B cell (primary cell): ENCODE measurements at regions not wholly inside any gene's neighbourhood (a gene's known extent, or its start where the extent isn't known, plus 50 kb on each side); places are given as distances from the start of the nearest gene placed in this dataset.

Source experiments
- ATAC-seq: fragments of 200-7000 bp; cut with Tn5 transposase; one replicate; pipeline ENCODE4 v1.10.0; 2021; ENCODE audit warnings: low read depth, mild to moderate bottlenecking, moderate number of reproducible peaks, moderate library complexity
- CTCF ChIA-PET: fragments of 350-600 bp; sonication (Branson Sonifier 250); formaldehyde crosslinking; loops from one replicate; lab custom pipeline; 2021; ENCODE audit warnings: antibody characterized with exemption, inconsistent platforms; lab: Charles Lee
- POLR2A ChIA-PET: fragments of 350-600 bp; sonication (Branson Sonifier 250); formaldehyde crosslinking; loops from one replicate; lab custom pipeline; 2021; ENCODE audit warnings: antibody characterized with exemption; lab: Charles Lee
- DNase-seq: peaks from one replicate; pipeline ENCODE4 v3.0.0; 2013
- H2AFZ ChIP-seq: 2 replicates; pipeline ENCODE4 v1.6.1; 2012; ENCODE audit warnings: mild to moderate bottlenecking, low read depth, low read length; ENCODE audit not compliant: insufficient read depth, poor library complexity, severe bottlenecking
- H3K27ac ChIP-seq, 2 donors: 1 replicate in 1 of 2; 2 replicates in 1 of 2; pipeline ENCODE4 v1.5.1; 2012 to 2013; ENCODE audit warnings: low read length in 2 of 2, mild to moderate bottlenecking in 2 of 2, moderate library complexity in 1 of 2
- H3K27me3 ChIP-seq, 4 experiments: fragments of 200-600 bp in 1 of 4; sonication (generic) in 1 of 4; replicated peaks in 1 of 4; 1 replicate in 2 of 4; 2 replicates in 2 of 4; pipeline versions ENCODE4 v1.6.1 to v1.7.0; 2013 to 2016; ENCODE audit warnings: low read length in 3 of 4, mild to moderate bottlenecking in 2 of 4, mixed read lengths in 1 of 4, moderate library complexity in 1 of 4; ENCODE audit not compliant: insufficient read depth in 4 of 4, control insufficient read depth in 3 of 4; ENCODE audit errors: control extremely low read depth in 1 of 4
- H3K36me3 ChIP-seq, 2 experiments: replicated peaks in 1 of 2; 1 replicate in 1 of 2; 2 replicates in 1 of 2; pipeline versions ENCODE4 v1.6.1 to v1.7.1; 2013; ENCODE audit warnings: low read length in 1 of 2; ENCODE audit not compliant: insufficient read depth in 2 of 2, control insufficient read depth in 1 of 2; ENCODE audit errors: control extremely low read depth in 1 of 2, extremely low read depth in 1 of 2
- H3K4me1 ChIP-seq, 2 donors: fragments of 200-600 bp in 1 of 2; sonication (generic) in 1 of 2; 1 replicate in 1 of 2; 2 replicates in 1 of 2; pipeline versions ENCODE4 v1.5.1 to v1.6.1; 2013 to 2017; ENCODE audit warnings: low read length in 2 of 2; ENCODE audit not compliant: control insufficient read depth in 2 of 2, insufficient read depth in 2 of 2
- H3K4me2 ChIP-seq: replicated peaks from 2 replicates; pipeline ENCODE3; 2012; ENCODE audit warnings: mild to moderate bottlenecking, low read depth, low read length; ENCODE audit not compliant: poor library complexity, severe bottlenecking
- H3K4me3 ChIP-seq, 5 experiments: fragments of 200-600 bp in 1 of 5; sonication (generic) in 1 of 5; 1 replicate in 3 of 5; 2 replicates in 2 of 5; pipeline versions ENCODE4 v1.5.1 to v1.7.0; 2011 to 2016; ENCODE audit warnings: low read length in 4 of 5, mild to moderate bottlenecking in 4 of 5, low read depth in 2 of 5, control low read depth in 1 of 5, moderate library complexity in 1 of 5; ENCODE audit not compliant: insufficient read depth in 1 of 5; ENCODE audit errors: control extremely low read depth in 1 of 5, extremely low read depth in 1 of 5
- H3K79me2 ChIP-seq: fragments of 200-600 bp; sonication (generic); one replicate; pipeline ENCODE4 v1.6.0; 2016; ENCODE audit warnings: low read length; ENCODE audit not compliant: control insufficient read depth, insufficient read depth
- H3K9ac ChIP-seq: fragments of 200-600 bp; sonication (generic); 2 replicates; pipeline ENCODE4 v1.6.1; 2017; ENCODE audit warnings: mild to moderate bottlenecking, low read length, moderate library complexity
- H3K9me3 ChIP-seq, 3 donors: one replicate each; pipeline versions ENCODE4 v1.6.1 to v1.7.1; 2013; ENCODE audit warnings: low read length in 2 of 3; ENCODE audit not compliant: control insufficient read depth in 2 of 3, insufficient read depth in 1 of 3; ENCODE audit errors: control extremely low read depth in 1 of 3
- H4K20me1 ChIP-seq: 2 replicates; pipeline ENCODE4 v1.6.0; 2012; ENCODE audit warnings: mild to moderate bottlenecking, low read length; ENCODE audit not compliant: insufficient read depth, control insufficient read depth, poor library complexity, severe bottlenecking
- H3K27ac Mint-ChIP-seq: one replicate; pipeline ENCODE4 v1.8.0; 2021; ENCODE audit warnings: mixed read lengths
- H3K27me3 Mint-ChIP-seq: one replicate; pipeline ENCODE4 v1.8.0; 2021; ENCODE audit warnings: mixed read lengths
- H3K4me1 Mint-ChIP-seq: one replicate; pipeline ENCODE4 v1.8.0; 2021; ENCODE audit warnings: mixed read lengths
- H3K4me3 Mint-ChIP-seq: one replicate; pipeline ENCODE4 v1.8.0; 2021; ENCODE audit warnings: mixed read lengths
- H3K9me3 Mint-ChIP-seq: one replicate; pipeline ENCODE4 v1.8.0; 2022; ENCODE audit warnings: mixed read lengths; ENCODE audit not compliant: insufficient read depth
- EZH2 ChIP-seq: IDR thresholded peaks from 2 replicates; pipeline ENCODE4 v1.6.1; 2012; ENCODE audit warnings: borderline replicate concordance, low read depth, mild to moderate bottlenecking, moderate library complexity, low read length; ENCODE audit not compliant: insufficient read depth, poor library complexity, severe bottlenecking
- WGBS: methylation state at CpG from one replicate; pipeline ENCODE4 v1.1.5; 2013; ENCODE audit warnings: missing lambda C conversion rate; ENCODE audit not compliant: insufficient coverage; 5-methylcytosine and 5-hydroxymethylcytosine counted together
- intact Hi-C: fragments of 100-400 bp; cut with micrococcal nuclease; formaldehyde crosslinking; loops from one replicate; pipeline ENCODE4 v1.10.0; 2022
- TF ChIP-seq, protein P1 (sequence below): fragments of 200-600 bp; IDR thresholded peaks from one replicate; pipeline ENCODE4 v1.8.0; 2022; ENCODE audit warnings: antibody characterized with exemption, mild to moderate bottlenecking

GRCh38 chr9:80928697-80929096, 760.6 kb downstream of the TLE1 start:
- H3K36me3 ChIP-seq, result no peaks in the 10 kb centered on the region
- ATAC-seq (no peak), DNase-seq (no peak)
- no peak overlapping the region for H2AFZ ChIP-seq
- no peak overlapping the region for H3K4me3 ChIP-seq
- Mint-ChIP-seq H3K27ac (no peak overlapping the region), H3K4me1 (no peaks in the 10 kb centered on the region), H3K9me3 (peaks cover 5% of the 10 kb centered on the region), H3K4me3 (no peak overlapping the region), H3K27me3 (no peaks in the 10 kb centered on the region)
- CTCF ChIA-PET, result no interaction called here
- intact Hi-C loops, result no loop called here
- no peaks in the 10 kb centered on the region for H3K27me3 ChIP-seq
- POLR2A ChIA-PET, result no interaction called here
- no peaks in the 10 kb centered on the region for H4K20me1 ChIP-seq
- H3K27ac ChIP-seq, result no peak overlapping the region
- H3K79me2 ChIP-seq, result no peaks in the 10 kb centered on the region
- H3K9ac ChIP-seq, result no peak overlapping the region
- H3K9me3 ChIP-seq, result no peaks in the 10 kb centered on the region
- TF ChIP-seq EZH2, result no peak
- TF ChIP-seq, protein P1, sequence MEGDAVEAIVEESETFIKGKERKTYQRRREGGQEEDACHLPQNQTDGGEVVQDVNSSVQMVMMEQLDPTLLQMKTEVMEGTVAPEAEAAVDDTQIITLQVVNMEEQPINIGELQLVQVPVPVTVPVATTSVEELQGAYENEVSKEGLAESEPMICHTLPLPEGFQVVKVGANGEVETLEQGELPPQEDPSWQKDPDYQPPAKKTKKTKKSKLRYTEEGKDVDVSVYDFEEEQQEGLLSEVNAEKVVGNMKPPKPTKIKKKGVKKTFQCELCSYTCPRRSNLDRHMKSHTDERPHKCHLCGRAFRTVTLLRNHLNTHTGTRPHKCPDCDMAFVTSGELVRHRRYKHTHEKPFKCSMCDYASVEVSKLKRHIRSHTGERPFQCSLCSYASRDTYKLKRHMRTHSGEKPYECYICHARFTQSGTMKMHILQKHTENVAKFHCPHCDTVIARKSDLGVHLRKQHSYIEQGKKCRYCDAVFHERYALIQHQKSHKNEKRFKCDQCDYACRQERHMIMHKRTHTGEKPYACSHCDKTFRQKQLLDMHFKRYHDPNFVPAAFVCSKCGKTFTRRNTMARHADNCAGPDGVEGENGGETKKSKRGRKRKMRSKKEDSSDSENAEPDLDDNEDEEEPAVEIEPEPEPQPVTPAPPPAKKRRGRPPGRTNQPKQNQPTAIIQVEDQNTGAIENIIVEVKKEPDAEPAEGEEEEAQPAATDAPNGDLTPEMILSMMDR, result no peak
- H3K4me2 ChIP-seq, result no peak overlapping the region
- H3K4me1 ChIP-seq, result no peaks in the 10 kb centered on the region

DNA sequence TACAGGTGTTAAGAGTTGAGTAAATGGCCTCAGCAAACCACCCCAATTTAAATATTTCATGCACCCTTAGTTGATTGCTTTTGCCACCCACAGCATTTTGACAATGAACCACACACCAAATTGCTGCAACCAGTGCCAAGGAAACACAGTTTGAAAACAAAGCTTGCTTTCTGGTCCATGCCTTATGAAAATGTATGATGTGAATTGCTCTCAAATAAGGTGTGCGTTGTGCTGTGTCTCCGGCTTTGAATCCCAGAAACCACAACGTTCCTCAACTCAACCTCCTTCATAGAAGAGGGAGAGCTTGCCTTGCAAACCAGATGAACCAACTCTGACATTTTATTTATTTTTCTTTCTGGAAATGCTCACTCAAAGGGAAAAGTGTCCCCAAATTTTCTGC, 762.7 kb downstream of the TLE1 start:
- Mint-ChIP-seq H3K4me1 (no peaks in the 10 kb centered on the region), H3K9me3 (peaks cover 5% of the 10 kb centered on the region)
- ATAC-seq, result no peak

More for the DNA sequence above, 762.7 kb downstream of the TLE1 start:
- no peak overlapping the region for H3K27ac ChIP-seq
- H3K27me3 Mint-ChIP-seq, result no peaks in the 10 kb centered on the region
- CTCF ChIA-PET, result no interaction called here
- no peaks in the 10 kb centered on the region for H3K79me2 ChIP-seq
- intact Hi-C loops, result no loop called here
- H4K20me1 ChIP-seq, result no peaks in the 10 kb centered on the region
- H3K4me1 ChIP-seq, result no peaks in the 10 kb centered on the region
- H3K4me2 ChIP-seq, result no peak overlapping the region
- no peak for TF ChIP-seq EZH2
- TF ChIP-seq, protein P1, result no peak
- H2AFZ ChIP-seq, result no peak overlapping the region
- no peaks in the 10 kb centered on the region for H3K27me3 ChIP-seq
- POLR2A ChIA-PET, result no interaction called here
- no peak overlapping the region for H3K27ac Mint-ChIP-seq
- no peaks in the 10 kb centered on the region for H3K36me3 ChIP-seq
- H3K9ac ChIP-seq, result no peak overlapping the region
- H3K4me3 ChIP-seq, result no peak overlapping the region
- no peak overlapping the region for H3K4me3 Mint-ChIP-seq
- DNase-seq, result no peak
- no CpG with 5 or more reads among the region's 3 CpGs for WGBS
- H3K9me3 ChIP-seq, result peaks cover 0 to 8% (median 2%) of the 10 kb centered on the region in 3 donors
